Osteoblast (primary cell): ENCODE measurements at regions not wholly inside any gene's neighbourhood (a gene's known extent, or its start where the extent isn't known, plus 50 kb on each side); places are given as distances from the start of the nearest gene placed in this dataset.
A peak's percentile ranks its signal among the peaks of the same experiment; 100 is the strongest.

Source experiments
- DNase-seq: peaks from one replicate; pipeline ENCODE4 v3.0.0; 2011; ENCODE audit warnings: low spot score, mixed read lengths; ENCODE audit not compliant: insufficient read length; ENCODE audit errors: missing footprints
- H2AFZ ChIP-seq: 2 replicates; pipeline ENCODE4 v1.6.0; 2011; ENCODE audit warnings: mild to moderate bottlenecking, low read length
- H3K27ac ChIP-seq: 2 replicates; pipeline ENCODE4 v1.5.1; 2011; ENCODE audit warnings: mild to moderate bottlenecking, low read depth, low read length, moderate library complexity
- H3K27me3 ChIP-seq: 2 replicates; pipeline ENCODE4 v1.6.0; 2012; ENCODE audit warnings: mild to moderate bottlenecking, control low read depth, inconsistent platforms, low read length, moderate library complexity; ENCODE audit not compliant: insufficient read depth
- H3K36me3 ChIP-seq: 2 replicates; pipeline ENCODE4 v1.5.1; 2011; ENCODE audit warnings: mild to moderate bottlenecking, low read length, control low read depth, moderate library complexity; ENCODE audit not compliant: insufficient read depth
- H3K4me1 ChIP-seq: 2 replicates; pipeline ENCODE4 v1.5.1; 2011; ENCODE audit warnings: mild to moderate bottlenecking, low read length, control low read depth, moderate library complexity; ENCODE audit not compliant: insufficient read depth
- H3K4me2 ChIP-seq: 2 replicates; pipeline ENCODE4 v1.6.0; 2011; ENCODE audit warnings: mild to moderate bottlenecking, low read length; ENCODE audit not compliant: insufficient read depth
- H3K4me3 ChIP-seq: fragments of 200-600 bp; sonication (generic); 3 replicates; pipeline ENCODE4 v1.5.1; 2012; ENCODE audit warnings: mild to moderate bottlenecking, low read length, inconsistent platforms; ENCODE audit not compliant: insufficient read depth
- H3K79me2 ChIP-seq: 2 replicates; pipeline ENCODE4 v1.6.0; 2012; ENCODE audit warnings: mild to moderate bottlenecking, low read length, control low read depth, inconsistent platforms; ENCODE audit not compliant: insufficient read depth
- H3K9me3 ChIP-seq: 2 replicates; pipeline ENCODE4 v1.5.1; 2011; ENCODE audit warnings: low read depth, low read length, control low read depth
- H4K20me1 ChIP-seq: 2 replicates; pipeline ENCODE4 v1.6.0; 2012; ENCODE audit warnings: mild to moderate bottlenecking, low read length, control low read depth; ENCODE audit not compliant: insufficient read depth
- CTCF ChIP-seq: IDR thresholded peaks from 2 replicates; pipeline ENCODE4 v1.5.1; 2011; ENCODE audit warnings: mild to moderate bottlenecking, low read depth, low read length, moderate library complexity; ENCODE audit errors: extremely low read depth

- Histone ChIP-seq H3K4me2 (no peak overlapping the region), H3K4me3 (no peak overlapping the region), H2AFZ (no peak overlapping the region), H3K27ac (no peak overlapping the region), H3K27me3 (no peaks in the 10 kb centered on the region), H3K4me1 (no peaks in the 10 kb centered on the region), H3K79me2 (no peaks in the 10 kb centered on the region), H4K20me1 (no peaks in the 10 kb centered on the region), H3K9me3 (no peaks in the 10 kb centered on the region), H3K36me3 (no peaks in the 10 kb centered on the region)
- DNase-seq, result no peak
- no peak for TF ChIP-seq CTCF
These were observed 102.7 kb downstream of the ZWINT start for GRCh38 chr10:56258378-56258777.

GRCh38 chr10:56255298-56255697 is 105.8 kb downstream of the ZWINT start:
- DNase-seq, result no peak
- no peak for TF ChIP-seq CTCF
- Histone ChIP-seq H3K9me3 (no peaks in the 10 kb centered on the region), H3K4me2 (no peak overlapping the region), H3K4me3 (no peak overlapping the region), H3K79me2 (no peaks in the 10 kb centered on the region), H2AFZ (no peak overlapping the region), H3K27me3 (no peaks in the 10 kb centered on the region), H4K20me1 (no peaks in the 10 kb centered on the region), H3K4me1 (no peaks in the 10 kb centered on the region), H3K36me3 (no peaks in the 10 kb centered on the region), H3K27ac (no peak overlapping the region)

- DNase-seq, result peak; percentile 59
- H3K79me2 ChIP-seq, result no peaks in the 10 kb centered on the region
- H3K27ac ChIP-seq, result no peak overlapping the region
- H3K9me3 ChIP-seq, result no peaks in the 10 kb centered on the region
- H4K20me1 ChIP-seq, result no peaks in the 10 kb centered on the region
- no peaks in the 10 kb centered on the region for H3K4me1 ChIP-seq
- H3K4me2 ChIP-seq, result no peak overlapping the region
- no peak overlapping the region for H3K4me3 ChIP-seq
- H2AFZ ChIP-seq, result no peak overlapping the region
- H3K27me3 ChIP-seq, result no peaks in the 10 kb centered on the region
- H3K36me3 ChIP-seq, result no peaks in the 10 kb centered on the region
- no peak for TF ChIP-seq CTCF
These were observed 120.6 kb downstream of the ZWINT start for GRCh38 chr10:56240471-56240870.

GRCh38 chr10:56231436-56231835 is 129.6 kb downstream of the ZWINT start:
- H3K36me3 ChIP-seq, result no peaks in the 10 kb centered on the region
- no peaks in the 10 kb centered on the region for H3K4me1 ChIP-seq
- H3K79me2 ChIP-seq, result no peaks in the 10 kb centered on the region
- no peaks in the 10 kb centered on the region for H3K27me3 ChIP-seq
- no peaks in the 10 kb centered on the region for H4K20me1 ChIP-seq
- H2AFZ ChIP-seq, result no peak overlapping the region
- H3K27ac ChIP-seq, result no peak overlapping the region
- H3K4me2 ChIP-seq, result no peak overlapping the region
- no peak for DNase-seq
- H3K9me3 ChIP-seq, result no peaks in the 10 kb centered on the region
- H3K4me3 ChIP-seq, result no peak overlapping the region
- TF ChIP-seq CTCF, result no peak
